WTC11 (cell line): ENCODE measurements at regions not wholly inside any gene's neighbourhood (a gene's known extent, or its start where the extent isn't known, plus 50 kb on each side); places are given as distances from the start of the nearest gene placed in this dataset.

Experiments used
- ATAC-seq: fragments of 200-7000 bp; cut with Tn5 transposase; 2 replicates; pipeline ENCODE4 v1.10.0; 2021; ENCODE audit warnings: mild to moderate bottlenecking, moderate library complexity
- CTCF ChIA-PET: fragments of 300-600 bp; sonication (Branson Sonifier 250); formaldehyde crosslinking; loops from one replicate; lab custom pipeline; 2021; ENCODE audit warnings: antibody characterized with exemption; lab: Charles Lee
- POLR2A ChIA-PET: fragments of 350-600 bp; sonication (Branson Sonifier 250); formaldehyde crosslinking; loops from one replicate; lab custom pipeline; 2021; ENCODE audit warnings: antibody characterized with exemption; lab: Charles Lee
- DNase-seq: peaks from one replicate; pipeline ENCODE4 v3.0.0; 2021; ENCODE audit warnings: low spot score
- H3K27ac Mint-ChIP-seq: 2 replicates; pipeline ENCODE4 v1.8.0; 2021; ENCODE audit warnings: mixed read lengths
- H3K27me3 Mint-ChIP-seq: 2 replicates; pipeline ENCODE4 v1.8.0; 2021; ENCODE audit warnings: low read depth, mild to moderate bottlenecking, moderate library complexity, mixed read lengths
- H3K36me3 Mint-ChIP-seq: 2 replicates; pipeline ENCODE4 v1.8.0; 2021; ENCODE audit warnings: mixed read lengths
- H3K4me1 Mint-ChIP-seq: 2 replicates; pipeline ENCODE4 v1.8.0; 2022; ENCODE audit warnings: mixed read lengths
- H3K4me3 Mint-ChIP-seq: 2 replicates; pipeline ENCODE4 v1.8.0; 2021; ENCODE audit warnings: mild to moderate bottlenecking, moderate library complexity, mixed read lengths
- H3K9me3 Mint-ChIP-seq: 2 replicates; pipeline ENCODE4 v1.8.0; 2021; ENCODE audit warnings: mixed read lengths
- ATF1 ChIP-seq: sonication (generic); formaldehyde crosslinking; IDR thresholded peaks from 2 replicates; pipeline ENCODE4 v1.8.1; 2023; ENCODE audit warnings: mild to moderate bottlenecking, moderate library complexity, missing genetic modification reagents
- CREB1 ChIP-seq: sonication (generic); formaldehyde crosslinking; IDR thresholded peaks from 2 replicates; pipeline ENCODE4 v1.8.0; 2023; ENCODE audit warnings: mild to moderate bottlenecking, missing genetic modification reagents
- ETV6 ChIP-seq: sonication (generic); formaldehyde crosslinking; IDR thresholded peaks from 2 replicates; pipeline ENCODE4 v1.8.1; 2022; ENCODE audit warnings: mild to moderate bottlenecking, missing genetic modification reagents
- IRF2 ChIP-seq: sonication (generic); formaldehyde crosslinking; IDR thresholded peaks from 2 replicates; pipeline ENCODE4 v1.8.0; 2022; ENCODE audit warnings: low read depth, missing genetic modification reagents, borderline replicate concordance
- JAZF1 ChIP-seq: fragments of 250-450 bp; sonication (Bioruptor Pico); IDR thresholded peaks from 2 replicates; pipeline ENCODE4 v1.9.0; 2021; ENCODE audit warnings: moderate library complexity, mild to moderate bottlenecking, inconsistent platforms
- MXD4 ChIP-seq: fragments of 250-450 bp; sonication (Bioruptor Pico); IDR thresholded peaks from 2 replicates; pipeline ENCODE4 v1.8.0; 2021; ENCODE audit warnings: mild to moderate bottlenecking, moderate library complexity, borderline replicate concordance
- SOX15 ChIP-seq: fragments of 250-450 bp; sonication (Bioruptor Pico); IDR thresholded peaks from 2 replicates; pipeline ENCODE4 v1.9.0; 2021; ENCODE audit warnings: mild to moderate bottlenecking
- TCF7 ChIP-seq: sonication (generic); formaldehyde crosslinking; IDR thresholded peaks from 2 replicates; pipeline ENCODE4 v1.8.0; 2022; ENCODE audit warnings: mild to moderate bottlenecking, low read depth, missing genetic modification reagents, moderate library complexity
- TEAD1 ChIP-seq: sonication (generic); formaldehyde crosslinking; IDR thresholded peaks from 2 replicates; pipeline ENCODE4 v1.8.0; 2022; ENCODE audit warnings: mild to moderate bottlenecking, missing genetic modification reagents
- TP53 ChIP-seq: sonication (generic); formaldehyde crosslinking; IDR thresholded peaks from 2 replicates; pipeline ENCODE4 v1.8.1; 2023; ENCODE audit warnings: mild to moderate bottlenecking, missing genetic modification reagents
- ZNF396 ChIP-seq: fragments of 250-450 bp; sonication (Bioruptor Pico); IDR thresholded peaks from 2 replicates; pipeline ENCODE4 v1.8.0; 2021; ENCODE audit warnings: mild to moderate bottlenecking, moderate library complexity, borderline replicate concordance
- TF ChIP-seq, protein P1 (sequence below): sonication (generic); formaldehyde crosslinking; IDR thresholded peaks from 2 replicates; pipeline ENCODE4 v1.8.0; 2022; ENCODE audit warnings: mild to moderate bottlenecking, missing genetic modification reagents
- TF ChIP-seq, protein P2 (sequence below): fragments of 200-600 bp; IDR thresholded peaks from 2 replicates; pipeline ENCODE4 v1.8.0; 2022; ENCODE audit warnings: antibody characterized with exemption
- TF ChIP-seq, protein P3 (sequence below): fragments of 250-450 bp; sonication (Bioruptor Pico); IDR thresholded peaks from 2 replicates; pipeline ENCODE4 v2.1.2; 2022; ENCODE audit warnings: mild to moderate bottlenecking, moderate library complexity
- TF ChIP-seq, protein P4 (sequence below): fragments of 250-450 bp; sonication (Bioruptor Pico); IDR thresholded peaks from 2 replicates; pipeline ENCODE4 v1.9.0; 2021; ENCODE audit warnings: mild to moderate bottlenecking, borderline replicate concordance
- TF ChIP-seq, protein P5 (sequence below): fragments of 250-450 bp; sonication (Bioruptor Pico); IDR thresholded peaks from 2 replicates; pipeline ENCODE4 v1.9.0; 2021; ENCODE audit warnings: mild to moderate bottlenecking
- TF ChIP-seq, protein P6 (sequence below): sonication (generic); formaldehyde crosslinking; IDR thresholded peaks from 2 replicates; pipeline ENCODE4 v1.8.1; 2023; ENCODE audit warnings: mild to moderate bottlenecking, missing genetic modification reagents, moderate library complexity
- TF ChIP-seq, protein P7 (sequence below): sonication (generic); formaldehyde crosslinking; IDR thresholded peaks from 2 replicates; pipeline ENCODE4 v1.8.0; 2022; ENCODE audit warnings: mild to moderate bottlenecking, missing genetic modification reagents

DNA sequence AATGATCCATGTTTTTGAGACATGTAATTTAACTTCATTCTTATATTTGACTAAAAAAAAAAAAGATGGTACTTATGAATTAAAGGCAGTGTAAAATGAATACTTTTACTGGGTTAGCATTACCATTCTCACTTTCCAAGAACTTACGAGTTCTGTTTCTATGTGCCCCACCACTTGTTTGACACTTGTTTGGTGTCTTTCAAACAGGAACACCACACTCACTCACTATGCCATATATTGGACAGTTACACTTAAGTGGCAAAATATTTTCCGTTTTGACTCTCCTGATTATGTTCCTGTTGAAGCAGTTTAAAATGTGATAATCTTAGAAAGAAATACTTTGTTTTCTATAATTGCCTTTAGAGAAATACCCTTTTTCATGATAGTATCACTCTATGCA lies 56.6 kb upstream of the ATXN7L3B start (continued):
- TF ChIP-seq TEAD1 (CRISPR knock-in tag): no peak
- no peak for TF ChIP-seq TCF7
- TF ChIP-seq, protein P1, sequence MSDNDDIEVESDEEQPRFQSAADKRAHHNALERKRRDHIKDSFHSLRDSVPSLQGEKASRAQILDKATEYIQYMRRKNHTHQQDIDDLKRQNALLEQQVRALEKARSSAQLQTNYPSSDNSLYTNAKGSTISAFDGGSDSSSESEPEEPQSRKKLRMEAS (CRISPR knock-in tag): no peak
- TF ChIP-seq, protein P2, sequence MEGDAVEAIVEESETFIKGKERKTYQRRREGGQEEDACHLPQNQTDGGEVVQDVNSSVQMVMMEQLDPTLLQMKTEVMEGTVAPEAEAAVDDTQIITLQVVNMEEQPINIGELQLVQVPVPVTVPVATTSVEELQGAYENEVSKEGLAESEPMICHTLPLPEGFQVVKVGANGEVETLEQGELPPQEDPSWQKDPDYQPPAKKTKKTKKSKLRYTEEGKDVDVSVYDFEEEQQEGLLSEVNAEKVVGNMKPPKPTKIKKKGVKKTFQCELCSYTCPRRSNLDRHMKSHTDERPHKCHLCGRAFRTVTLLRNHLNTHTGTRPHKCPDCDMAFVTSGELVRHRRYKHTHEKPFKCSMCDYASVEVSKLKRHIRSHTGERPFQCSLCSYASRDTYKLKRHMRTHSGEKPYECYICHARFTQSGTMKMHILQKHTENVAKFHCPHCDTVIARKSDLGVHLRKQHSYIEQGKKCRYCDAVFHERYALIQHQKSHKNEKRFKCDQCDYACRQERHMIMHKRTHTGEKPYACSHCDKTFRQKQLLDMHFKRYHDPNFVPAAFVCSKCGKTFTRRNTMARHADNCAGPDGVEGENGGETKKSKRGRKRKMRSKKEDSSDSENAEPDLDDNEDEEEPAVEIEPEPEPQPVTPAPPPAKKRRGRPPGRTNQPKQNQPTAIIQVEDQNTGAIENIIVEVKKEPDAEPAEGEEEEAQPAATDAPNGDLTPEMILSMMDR: no peak
- no peak for TF ChIP-seq ATF1 (CRISPR knock-in tag)

DNA sequence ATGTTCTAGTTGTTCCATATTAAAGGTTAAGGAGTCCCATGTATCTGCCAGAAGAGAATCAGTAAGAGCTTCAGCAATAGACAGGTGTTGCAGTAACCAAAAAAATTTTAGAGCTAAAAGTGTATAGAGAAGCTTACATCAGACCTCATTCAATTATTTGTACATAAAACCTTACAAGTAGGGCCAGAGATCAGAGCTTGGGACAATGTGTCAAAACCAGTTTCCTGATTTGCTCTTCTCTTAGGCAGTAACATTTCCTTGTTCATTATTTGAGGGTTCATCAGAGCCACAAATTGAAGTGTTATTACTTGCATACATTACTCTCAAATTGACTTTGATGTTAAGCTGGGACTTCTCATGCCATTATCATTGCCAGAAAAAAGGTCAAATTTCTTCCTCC lies 55.5 kb upstream of the ATXN7L3B start:
- TF ChIP-seq TEAD1 (CRISPR knock-in tag) (no peak), ETV6 (CRISPR knock-in tag) (no peak), IRF2 (CRISPR knock-in tag) (no peak), MXD4 (CRISPR knock-in tag) (no peak), TP53 (CRISPR knock-in tag) (no peak), JAZF1 (CRISPR knock-in tag) (no peak), CREB1 (CRISPR knock-in tag) (no peak), ZNF396 (CRISPR knock-in tag) (no peak), SOX15 (CRISPR knock-in tag) (no peak)
- TF ChIP-seq, protein P3, sequence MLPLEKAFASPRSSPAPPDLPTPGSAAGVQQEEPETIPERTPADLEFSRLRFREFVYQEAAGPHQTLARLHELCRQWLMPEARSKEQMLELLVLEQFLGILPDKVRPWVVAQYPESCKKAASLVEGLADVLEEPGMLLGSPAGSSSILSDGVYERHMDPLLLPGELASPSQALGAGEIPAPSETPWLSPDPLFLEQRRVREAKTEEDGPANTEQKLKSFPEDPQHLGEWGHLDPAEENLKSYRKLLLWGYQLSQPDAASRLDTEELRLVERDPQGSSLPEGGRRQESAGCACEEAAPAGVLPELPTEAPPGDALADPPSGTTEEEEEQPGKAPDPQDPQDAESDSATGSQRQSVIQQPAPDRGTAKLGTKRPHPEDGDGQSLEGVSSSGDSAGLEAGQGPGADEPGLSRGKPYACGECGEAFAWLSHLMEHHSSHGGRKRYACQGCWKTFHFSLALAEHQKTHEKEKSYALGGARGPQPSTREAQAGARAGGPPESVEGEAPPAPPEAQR (CRISPR knock-in tag): no peak
- TF ChIP-seq, protein P4, sequence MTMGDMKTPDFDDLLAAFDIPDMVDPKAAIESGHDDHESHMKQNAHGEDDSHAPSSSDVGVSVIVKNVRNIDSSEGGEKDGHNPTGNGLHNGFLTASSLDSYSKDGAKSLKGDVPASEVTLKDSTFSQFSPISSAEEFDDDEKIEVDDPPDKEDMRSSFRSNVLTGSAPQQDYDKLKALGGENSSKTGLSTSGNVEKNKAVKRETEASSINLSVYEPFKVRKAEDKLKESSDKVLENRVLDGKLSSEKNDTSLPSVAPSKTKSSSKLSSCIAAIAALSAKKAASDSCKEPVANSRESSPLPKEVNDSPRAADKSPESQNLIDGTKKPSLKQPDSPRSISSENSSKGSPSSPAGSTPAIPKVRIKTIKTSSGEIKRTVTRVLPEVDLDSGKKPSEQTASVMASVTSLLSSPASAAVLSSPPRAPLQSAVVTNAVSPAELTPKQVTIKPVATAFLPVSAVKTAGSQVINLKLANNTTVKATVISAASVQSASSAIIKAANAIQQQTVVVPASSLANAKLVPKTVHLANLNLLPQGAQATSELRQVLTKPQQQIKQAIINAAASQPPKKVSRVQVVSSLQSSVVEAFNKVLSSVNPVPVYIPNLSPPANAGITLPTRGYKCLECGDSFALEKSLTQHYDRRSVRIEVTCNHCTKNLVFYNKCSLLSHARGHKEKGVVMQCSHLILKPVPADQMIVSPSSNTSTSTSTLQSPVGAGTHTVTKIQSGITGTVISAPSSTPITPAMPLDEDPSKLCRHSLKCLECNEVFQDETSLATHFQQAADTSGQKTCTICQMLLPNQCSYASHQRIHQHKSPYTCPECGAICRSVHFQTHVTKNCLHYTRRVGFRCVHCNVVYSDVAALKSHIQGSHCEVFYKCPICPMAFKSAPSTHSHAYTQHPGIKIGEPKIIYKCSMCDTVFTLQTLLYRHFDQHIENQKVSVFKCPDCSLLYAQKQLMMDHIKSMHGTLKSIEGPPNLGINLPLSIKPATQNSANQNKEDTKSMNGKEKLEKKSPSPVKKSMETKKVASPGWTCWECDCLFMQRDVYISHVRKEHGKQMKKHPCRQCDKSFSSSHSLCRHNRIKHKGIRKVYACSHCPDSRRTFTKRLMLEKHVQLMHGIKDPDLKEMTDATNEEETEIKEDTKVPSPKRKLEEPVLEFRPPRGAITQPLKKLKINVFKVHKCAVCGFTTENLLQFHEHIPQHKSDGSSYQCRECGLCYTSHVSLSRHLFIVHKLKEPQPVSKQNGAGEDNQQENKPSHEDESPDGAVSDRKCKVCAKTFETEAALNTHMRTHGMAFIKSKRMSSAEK (CRISPR knock-in tag): no peak
- TF ChIP-seq, protein P5, sequence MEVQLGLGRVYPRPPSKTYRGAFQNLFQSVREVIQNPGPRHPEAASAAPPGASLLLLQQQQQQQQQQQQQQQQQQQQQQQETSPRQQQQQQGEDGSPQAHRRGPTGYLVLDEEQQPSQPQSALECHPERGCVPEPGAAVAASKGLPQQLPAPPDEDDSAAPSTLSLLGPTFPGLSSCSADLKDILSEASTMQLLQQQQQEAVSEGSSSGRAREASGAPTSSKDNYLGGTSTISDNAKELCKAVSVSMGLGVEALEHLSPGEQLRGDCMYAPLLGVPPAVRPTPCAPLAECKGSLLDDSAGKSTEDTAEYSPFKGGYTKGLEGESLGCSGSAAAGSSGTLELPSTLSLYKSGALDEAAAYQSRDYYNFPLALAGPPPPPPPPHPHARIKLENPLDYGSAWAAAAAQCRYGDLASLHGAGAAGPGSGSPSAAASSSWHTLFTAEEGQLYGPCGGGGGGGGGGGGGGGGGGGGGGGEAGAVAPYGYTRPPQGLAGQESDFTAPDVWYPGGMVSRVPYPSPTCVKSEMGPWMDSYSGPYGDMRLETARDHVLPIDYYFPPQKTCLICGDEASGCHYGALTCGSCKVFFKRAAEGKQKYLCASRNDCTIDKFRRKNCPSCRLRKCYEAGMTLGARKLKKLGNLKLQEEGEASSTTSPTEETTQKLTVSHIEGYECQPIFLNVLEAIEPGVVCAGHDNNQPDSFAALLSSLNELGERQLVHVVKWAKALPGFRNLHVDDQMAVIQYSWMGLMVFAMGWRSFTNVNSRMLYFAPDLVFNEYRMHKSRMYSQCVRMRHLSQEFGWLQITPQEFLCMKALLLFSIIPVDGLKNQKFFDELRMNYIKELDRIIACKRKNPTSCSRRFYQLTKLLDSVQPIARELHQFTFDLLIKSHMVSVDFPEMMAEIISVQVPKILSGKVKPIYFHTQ (CRISPR knock-in tag): no peak
- TF ChIP-seq, protein P6, sequence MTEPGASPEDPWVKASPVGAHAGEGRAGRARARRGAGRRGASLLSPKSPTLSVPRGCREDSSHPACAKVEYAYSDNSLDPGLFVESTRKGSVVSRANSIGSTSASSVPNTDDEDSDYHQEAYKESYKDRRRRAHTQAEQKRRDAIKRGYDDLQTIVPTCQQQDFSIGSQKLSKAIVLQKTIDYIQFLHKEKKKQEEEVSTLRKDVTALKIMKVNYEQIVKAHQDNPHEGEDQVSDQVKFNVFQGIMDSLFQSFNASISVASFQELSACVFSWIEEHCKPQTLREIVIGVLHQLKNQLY: no peak
- TF ChIP-seq, protein P7, sequence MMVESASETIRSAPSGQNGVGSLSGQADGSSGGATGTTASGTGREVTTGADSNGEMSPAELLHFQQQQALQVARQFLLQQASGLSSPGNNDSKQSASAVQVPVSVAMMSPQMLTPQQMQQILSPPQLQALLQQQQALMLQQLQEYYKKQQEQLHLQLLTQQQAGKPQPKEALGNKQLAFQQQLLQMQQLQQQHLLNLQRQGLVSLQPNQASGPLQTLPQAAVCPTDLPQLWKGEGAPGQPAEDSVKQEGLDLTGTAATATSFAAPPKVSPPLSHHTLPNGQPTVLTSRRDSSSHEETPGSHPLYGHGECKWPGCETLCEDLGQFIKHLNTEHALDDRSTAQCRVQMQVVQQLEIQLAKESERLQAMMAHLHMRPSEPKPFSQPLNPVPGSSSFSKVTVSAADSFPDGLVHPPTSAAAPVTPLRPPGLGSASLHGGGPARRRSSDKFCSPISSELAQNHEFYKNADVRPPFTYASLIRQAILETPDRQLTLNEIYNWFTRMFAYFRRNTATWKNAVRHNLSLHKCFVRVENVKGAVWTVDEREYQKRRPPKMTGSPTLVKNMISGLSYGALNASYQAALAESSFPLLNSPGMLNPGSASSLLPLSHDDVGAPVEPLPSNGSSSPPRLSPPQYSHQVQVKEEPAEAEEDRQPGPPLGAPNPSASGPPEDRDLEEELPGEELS: no peak
- Mint-ChIP-seq H3K36me3 (no peaks in the 10 kb centered on the region), H3K27me3 (no peaks in the 10 kb centered on the region), H3K4me3 (no peak overlapping the region), H3K4me1 (peaks cover 17% of the 10 kb centered on the region), H3K27ac (no peak overlapping the region), H3K9me3 (no peaks in the 10 kb centered on the region)
- DNase-seq (no peak), ATAC-seq (no peak)
- CTCF ChIA-PET: no interaction called here
- POLR2A ChIA-PET: no interaction called here
